GM12878 (cell line): ENCODE measurements at regions not wholly inside any gene's neighbourhood (a gene's known extent, or its start where the extent isn't known, plus 50 kb on each side); places are given as distances from the start of the nearest gene placed in this dataset.

ENCODE experiments used
- ATAC-seq: fragments of 200-7000 bp; cut with Tn5 transposase; 3 replicates; pipeline ENCODE4 v1.9.1; 2020; ENCODE audit warnings: mild to moderate bottlenecking, moderate library complexity
- BruUV-seq: library from RNA; stranded (reverse); fragments of 400-500 nt; replicated peaks from 2 replicates; lab custom pipeline; 2021; lab: Mats Ljungman, UMichigan
- CTCF ChIA-PET: fragments of 300-600 bp; sonication (Branson Sonifier 250); formaldehyde crosslinking; extraction: SDS; loops from one replicate; lab custom pipeline; 2021; ENCODE audit warnings: inconsistent platforms; lab: Yijun Ruan, JAX
- POLR2A ChIA-PET: fragments of 350-600 bp; formaldehyde crosslinking; extraction: SDS; loops from one replicate; lab custom pipeline; 2021; ENCODE audit warnings: inconsistent platforms; lab: Charles Lee
- RAD21 ChIA-PET: fragments of 300-600 bp; sonication (Branson Sonifier 250); formaldehyde crosslinking; loops from one replicate; lab custom pipeline; 2023; ENCODE audit warnings: antibody characterized with exemption; ENCODE audit not compliant: unreplicated experiment; lab: Charles Lee
- SMC1A ChIA-PET: fragments of 300-600 bp; sonication (Branson Sonifier 250); formaldehyde crosslinking; loops from one replicate; lab custom pipeline; 2023; ENCODE audit not compliant: unreplicated experiment, uncharacterized antibody; lab: Charles Lee
- DNase-seq: peaks from one replicate; pipeline ENCODE4 v3.0.0-alpha.2; 2011; ENCODE audit warnings: low read depth, low spot score
- FAIRE-seq: peaks from 3 replicates; lab custom pipeline; 2011; peaks lifted over from hg19 to GRCh38; lab: Jason Lieb, UNC
- H2AFZ ChIP-seq: 2 replicates; pipeline ENCODE4 v1.6.0; 2011; ENCODE audit warnings: low read depth, low read length, control low read depth; ENCODE audit not compliant: control insufficient read depth
- H3K27ac ChIP-seq: 2 replicates; pipeline ENCODE4 v1.5.1; 2011; ENCODE audit warnings: control low read depth; ENCODE audit not compliant: control insufficient read depth, insufficient read depth
- H3K27me3 ChIP-seq, 2 experiments: replicated peaks in 1 of 2; 2 replicates each; pipeline versions ENCODE4 v1.6.0 to v1.6.1; 2011; ENCODE audit warnings: low read length in 1 of 2; ENCODE audit not compliant: control insufficient read depth in 2 of 2, insufficient read depth in 2 of 2
- H3K36me3 ChIP-seq, 2 experiments: 2 replicates each; pipeline ENCODE4 v1.5.1; 2011; ENCODE audit warnings: low read length in 1 of 2; ENCODE audit not compliant: control insufficient read depth in 2 of 2, insufficient read depth in 2 of 2
- H3K4me1 ChIP-seq: 2 replicates; pipeline ENCODE4 v1.6.1; 2011; ENCODE audit warnings: mild to moderate bottlenecking, low read length, moderate library complexity, mixed read lengths; ENCODE audit not compliant: control insufficient read depth, insufficient read depth
- H3K4me2 ChIP-seq: 2 replicates; pipeline ENCODE4 v1.6.0; 2011; ENCODE audit warnings: control low read depth; ENCODE audit not compliant: control insufficient read depth, insufficient read depth
- H3K4me3 ChIP-seq: fragments of 200-600 bp; sonication (generic); 2 replicates; pipeline ENCODE4 v1.5.1; 2016
- H3K79me2 ChIP-seq: 2 replicates; pipeline ENCODE4 v1.6.0; 2011; ENCODE audit warnings: low read length; ENCODE audit not compliant: control insufficient read depth, insufficient read depth
- H3K9ac ChIP-seq: 2 replicates; pipeline ENCODE4 v1.8.0; 2011; ENCODE audit warnings: low read length, control low read depth, mixed read lengths; ENCODE audit not compliant: control insufficient read depth, insufficient read depth
- H3K9me3 ChIP-seq: replicated peaks from 3 replicates; pipeline ENCODE4 v1.5.1; 2011; ENCODE audit warnings: mild to moderate bottlenecking, low read length; ENCODE audit not compliant: control insufficient read depth, insufficient read depth
- H4K20me1 ChIP-seq: 2 replicates; pipeline ENCODE4 v1.6.0; 2011; ENCODE audit not compliant: control insufficient read depth, insufficient read depth
- ASH2L ChIP-seq: fragments of 300-600, 200-600 bp; sonication (generic); IDR thresholded peaks from 2 replicates; pipeline ENCODE4 v1.6.1; 2017; ENCODE audit warnings: low read depth, mild to moderate bottlenecking, borderline replicate concordance
- BHLHE40 ChIP-seq, 2 experiments: fragments of 450-650 bp in 1 of 2; IDR thresholded peaks; 2 replicates each; pipeline ENCODE4 v1.6.1; 2011 to 2017; ENCODE audit warnings: low read depth in 2 of 2, borderline replicate concordance in 1 of 2, improper control_type of control experiment in 1 of 2, low read length in 1 of 2, mild to moderate bottlenecking in 1 of 2
- FOS ChIP-seq: IDR thresholded peaks from 3 replicates; pipeline ENCODE4 v1.6.1; 2011; ENCODE audit warnings: borderline replicate concordance; ENCODE audit not compliant: insufficient read length; ENCODE audit errors: extremely low read depth
- FOXK2 ChIP-seq: fragments of 450-650 bp; IDR thresholded peaks from 2 replicates; pipeline ENCODE4 v1.6.1; 2017; ENCODE audit warnings: mild to moderate bottlenecking, moderate library complexity
- HDAC6 ChIP-seq: fragments of 200-600 bp; sonication (generic); IDR thresholded peaks from one replicate; pipeline ENCODE4 v1.8.0; 2017; ENCODE audit warnings: antibody characterized with exemption; ENCODE audit not compliant: unreplicated experiment
- IKZF1 ChIP-seq: fragments of 450-650 bp; conservative IDR thresholded peaks from 2 replicates; pipeline ENCODE4 v1.6.1; 2017; ENCODE audit warnings: antibody characterized with exemption, mild to moderate bottlenecking
- IRF4 ChIP-seq: IDR thresholded peaks from 2 replicates; pipeline ENCODE4 v1.6.1; 2011; ENCODE audit warnings: low read depth, low read length
- KAT2A ChIP-seq: conservative IDR thresholded peaks from 2 replicates; pipeline ENCODE4 v1.6.1; 2011; ENCODE audit warnings: low read depth, low read length; ENCODE audit not compliant: control insufficient read depth
- NFIC ChIP-seq: IDR thresholded peaks from 2 replicates; pipeline ENCODE4 v1.6.1; 2012; ENCODE audit warnings: low read depth, mild to moderate bottlenecking, inconsistent platforms, low read length, moderate library complexity
- NR2F1 ChIP-seq: fragments of 450-650 bp; conservative IDR thresholded peaks from 2 replicates; pipeline ENCODE4 v1.6.1; 2017; ENCODE audit warnings: mild to moderate bottlenecking
- POLR2AphosphoS5 ChIP-seq: IDR thresholded peaks from 2 replicates; pipeline ENCODE4 v1.6.1; 2011; ENCODE audit warnings: mild to moderate bottlenecking, low read length, inconsistent platforms
- RB1 ChIP-seq: fragments of 450-650 bp; formaldehyde crosslinking; IDR thresholded peaks from 2 replicates; pipeline ENCODE4 v1.6.1; 2017; ENCODE audit warnings: mild to moderate bottlenecking, borderline replicate concordance
- SP1 ChIP-seq: IDR thresholded peaks from one replicate; pipeline ENCODE4 v1.6.1; 2011; ENCODE audit warnings: low read depth, low read length
- SRF ChIP-seq, 2 experiments: IDR thresholded peaks; 2 replicates each; pipeline ENCODE4 v1.6.1; 2011; ENCODE audit warnings: low read depth in 2 of 2, low read length in 2 of 2, mild to moderate bottlenecking in 1 of 2, moderate library complexity in 1 of 2
- TARDBP ChIP-seq: IDR thresholded peaks from 2 replicates; pipeline ENCODE4 v1.6.1; 2016; ENCODE audit warnings: borderline replicate concordance
- YY1 ChIP-seq: IDR thresholded peaks from 2 replicates; pipeline ENCODE4 v1.6.1; 2011; ENCODE audit warnings: low read depth, mild to moderate bottlenecking, low read length
- ZBTB4 ChIP-seq: fragments of 450-650 bp; formaldehyde crosslinking; IDR thresholded peaks from 2 replicates; pipeline ENCODE4 v1.4.0; 2022; ENCODE audit warnings: mild to moderate bottlenecking, moderate library complexity
- ZNF622 ChIP-seq: fragments of 450-650 bp; IDR thresholded peaks from 2 replicates; pipeline ENCODE4 v1.6.1; 2017; ENCODE audit warnings: mild to moderate bottlenecking, inconsistent platforms
- WGBS: methylation state at CpG from one replicate; pipeline ENCODE4 v1.1.6; 2016; ENCODE audit warnings: low lambda C conversion rate; ENCODE audit not compliant: insufficient replicate concordance, insufficient coverage; ENCODE audit errors: missing lambda C conversion rate; 5-methylcytosine and 5-hydroxymethylcytosine counted together
- in situ Hi-C: fragments of 300-500 bp; cut with MboI; formaldehyde crosslinking; loops from 9 replicates; pipeline ENCODE4 v1.14.3; 2018; ENCODE audit warnings: mixed read lengths
- intact Hi-C: fragments of 100-400 bp; cut with micrococcal nuclease; formaldehyde crosslinking; loops from one replicate; pipeline ENCODE4 v1.14.2; 2022; ENCODE audit not compliant: unreplicated experiment

GRCh38 chr4:124067046-124067445 lies 645.5 kb downstream of the ANKRD50 start:
- H3K4me1 ChIP-seq: no peaks in the 10 kb centered on the region
- in situ Hi-C loops: no loop called here
- DNase-seq: no peak
- BruUV-seq: no TSS peak
- no peaks in the 10 kb centered on the region for H3K79me2 ChIP-seq
- no peaks in the 10 kb centered on the region for H4K20me1 ChIP-seq
- H3K27ac ChIP-seq: no peak overlapping the region
- SMC1A ChIA-PET: interaction anchor here (0.6 kb wide), 1 partner anchor 59 kb away, joined by 3 read pairs; no protein-coding TSS in a partner anchor
- H3K36me3 ChIP-seq: no peaks in the 10 kb centered on the region
- H3K4me3 ChIP-seq: no peak overlapping the region
- WGBS: 40% methylated on average over 2 of the region's 2 CpGs
- RAD21 ChIA-PET: no interaction called here
- no peaks in the 10 kb centered on the region for H3K27me3 ChIP-seq
- no peak overlapping the region for H3K9ac ChIP-seq
- POLR2A ChIA-PET: no interaction called here
- no peak overlapping the region for H3K4me2 ChIP-seq
- TF ChIP-seq HDAC6 (no peak), ZBTB4 (CRISPR knock-in tag) (no peak), FOS (no peak), SRF (IDR thresholded peaks at IDR 0.05; ENCODE audit: low read depth in 2 of 2, low read length in 2 of 2) (no peak), IRF4 (no peak), FOXK2 (no peak), RB1 (no peak), TARDBP (no peak), NR2F1 (no peak), ZNF622 (no peak), ASH2L (no peak), IKZF1 (no peak), SP1 (no peak), YY1 (no peak), POLR2AphosphoS5 (no peak), KAT2A (no peak), NFIC (no peak), BHLHE40 (IDR thresholded peaks at IDR 0.05; ENCODE audit: borderline replicate concordance in 1 of 2, low read depth in 2 of 2, low read length in 1 of 2) (no peak)
- FAIRE-seq: no peak
- intact Hi-C loops: no loop called here
- ATAC-seq: no peak
- no peaks in the 10 kb centered on the region for H3K9me3 ChIP-seq
- CTCF ChIA-PET: interaction anchor here (1.7 kb wide), 1 partner anchor 10 kb away, joined by 3 read pairs; no protein-coding TSS in a partner anchor
- H2AFZ ChIP-seq: no peak overlapping the region
